ENCODE measurements at regions not wholly inside any gene's neighbourhood (a gene's known extent, or its start where the extent isn't known, plus 50 kb on each side); places are given as distances from the start of the nearest gene placed in this dataset.

GRCh38 chrX:42565739-42566138 is 212.2 kb downstream of the PPP1R2C start:
- Mint-ChIP-seq H3K36me3 (no peaks in the 10 kb centered on the region), H3K27ac (no peak overlapping the region), H3K9me3 (no peaks in the 10 kb centered on the region)

GRCh38 chrX:42546800-42547199 is 231.2 kb downstream of the PPP1R2C start:
- Mint-ChIP-seq H3K27ac (no peak overlapping the region), H3K36me3 (no peaks in the 10 kb centered on the region), H3K9me3 (no peaks in the 10 kb centered on the region)
- DNase-seq (ENCODE audit: low spot score in 2 of 2), result no peak
- ATAC-seq, result no peak

More at GRCh38 chrX:42565739-42566138, 212.2 kb downstream of the PPP1R2C start:
- ATAC-seq (no peak), DNase-seq (ENCODE audit: low spot score in 2 of 2) (no peak)

GRCh38 chrX:42544883-42545282 is 233.1 kb downstream of the PPP1R2C start:
- DNase-seq (ENCODE audit: low spot score in 2 of 2) (no peak), ATAC-seq (no peak)
- Mint-ChIP-seq H3K27ac (no peak overlapping the region), H3K9me3 (no peaks in the 10 kb centered on the region), H3K36me3 (no peaks in the 10 kb centered on the region)

GRCh38 chrX:42541554-42541953 is 236.4 kb downstream of the PPP1R2C start:
- DNase-seq (ENCODE audit: low spot score in 2 of 2) (no peak), ATAC-seq (no peak)
- no peaks in the 10 kb centered on the region for H3K36me3 Mint-ChIP-seq

GRCh38 chrX:42540146-42540545 is 237.8 kb downstream of the PPP1R2C start:
- H3K9me3 Mint-ChIP-seq, result no peaks in the 10 kb centered on the region
- H3K36me3 Mint-ChIP-seq, result no peaks in the 10 kb centered on the region
- H3K27ac Mint-ChIP-seq, result no peak overlapping the region
- DNase-seq (ENCODE audit: low spot score in 2 of 2), result no peak
- no peak for ATAC-seq

More at GRCh38 chrX:42541554-42541953, 236.4 kb downstream of the PPP1R2C start:
- Mint-ChIP-seq H3K27ac (no peak overlapping the region), H3K9me3 (no peaks in the 10 kb centered on the region)

GRCh38 chrX:42538405-42538804 is 239.6 kb downstream of the PPP1R2C start:
- no peak overlapping the region for H3K27ac Mint-ChIP-seq
- no peak for DNase-seq (ENCODE audit: low spot score in 2 of 2)
- no peaks in the 10 kb centered on the region for H3K9me3 Mint-ChIP-seq
- no peaks in the 10 kb centered on the region for H3K36me3 Mint-ChIP-seq
- no peak for ATAC-seq

- DNase-seq (ENCODE audit: low spot score in 2 of 2) (no peak), ATAC-seq (no peak)
- Mint-ChIP-seq H3K36me3 (no peaks in the 10 kb centered on the region), H3K9me3 (no peaks in the 10 kb centered on the region), H3K27ac (no peak overlapping the region)
Observed at GRCh38 chrX:42536286-42536685, 241.7 kb downstream of the PPP1R2C start.

- ATAC-seq, result no peak
- H3K36me3 Mint-ChIP-seq, result no peaks in the 10 kb centered on the region
- no peaks in the 10 kb centered on the region for H3K9me3 Mint-ChIP-seq
- no peak for DNase-seq (ENCODE audit: low spot score in 2 of 2)
- H3K27ac Mint-ChIP-seq, result no peak overlapping the region
Observed at GRCh38 chrX:42535233-42535632, 242.7 kb downstream of the PPP1R2C start.

GRCh38 chrX:42533761-42534160 is 244.2 kb downstream of the PPP1R2C start:
- ATAC-seq (no peak), DNase-seq (ENCODE audit: low spot score in 2 of 2) (no peak)
- no peaks in the 10 kb centered on the region for H3K36me3 Mint-ChIP-seq
- no peak overlapping the region for H3K27ac Mint-ChIP-seq
- peaks cover 0 to 4% of the 10 kb centered on the region in 2 donors for H3K9me3 Mint-ChIP-seq

- ATAC-seq, result no peak
- DNase-seq (ENCODE audit: low spot score in 2 of 2), result no peak
Observed at GRCh38 chrX:42531441-42531840, 246.5 kb downstream of the PPP1R2C start.

GRCh38 chrX:42530027-42530426 is 247.9 kb downstream of the PPP1R2C start:
- no peak for DNase-seq (ENCODE audit: low spot score in 2 of 2)
- Mint-ChIP-seq H3K9me3 (peaks cover 0 to 7% of the 10 kb centered on the region in 2 donors), H3K36me3 (no peaks in the 10 kb centered on the region), H3K27ac (no peak overlapping the region)
- ATAC-seq, result no peak

More at GRCh38 chrX:42531441-42531840, 246.5 kb downstream of the PPP1R2C start:
- no peaks in the 10 kb centered on the region for H3K36me3 Mint-ChIP-seq
- H3K9me3 Mint-ChIP-seq, result peaks cover 0 to 7% of the 10 kb centered on the region in 2 donors
- no peak overlapping the region for H3K27ac Mint-ChIP-seq

GRCh38 chrX:42524379-42524778 is 253.6 kb downstream of the PPP1R2C start:
- Mint-ChIP-seq H3K27ac (no peak overlapping the region), H3K9me3 (peaks cover 0 to 7% of the 10 kb centered on the region in 2 donors), H3K36me3 (no peaks in the 10 kb centered on the region)
- ATAC-seq (no peak), DNase-seq (ENCODE audit: low spot score in 2 of 2) (no peak)

- Mint-ChIP-seq H3K27ac (no peak overlapping the region), H3K36me3 (no peaks in the 10 kb centered on the region), H3K9me3 (no peaks in the 10 kb centered on the region)
- ATAC-seq (no peak), DNase-seq (ENCODE audit: low spot score in 2 of 2) (no peak)
Observed at GRCh38 chrX:42519666-42520231, 258.2 kb downstream of the PPP1R2C start.

- H3K36me3 Mint-ChIP-seq, result no peaks in the 10 kb centered on the region
- H3K27ac Mint-ChIP-seq, result no peak overlapping the region
- ATAC-seq (no peak), DNase-seq (ENCODE audit: low spot score in 2 of 2) (no peak)
- H3K9me3 Mint-ChIP-seq, result no peaks in the 10 kb centered on the region
Observed at GRCh38 chrX:42515939-42516338, 262.0 kb downstream of the PPP1R2C start.

- ATAC-seq (no peak), DNase-seq (ENCODE audit: low spot score in 2 of 2) (no peak)
- no peak overlapping the region for H3K27ac Mint-ChIP-seq
- H3K36me3 Mint-ChIP-seq, result peaks cover 20% of the 10 kb centered on the region in 2 donors
- H3K9me3 Mint-ChIP-seq, result peaks cover 14 to 16% of the 10 kb centered on the region in 2 donors
Observed at GRCh38 chrX:42505016-42505415, 272.9 kb downstream of the PPP1R2C start.

GRCh38 chrX:42499620-42500019 is 278.3 kb downstream of the PPP1R2C start:
- no peak for DNase-seq (ENCODE audit: low spot score in 2 of 2)
- no peaks in the 10 kb centered on the region for H3K36me3 Mint-ChIP-seq
- no peaks in the 10 kb centered on the region for H3K9me3 Mint-ChIP-seq
- no peak for ATAC-seq
- H3K27ac Mint-ChIP-seq, result no peak overlapping the region

GRCh38 chrX:42497356-42497755 is 280.6 kb downstream of the PPP1R2C start:
- Mint-ChIP-seq H3K9me3 (no peaks in the 10 kb centered on the region), H3K27ac (no peak overlapping the region), H3K36me3 (no peaks in the 10 kb centered on the region)
- DNase-seq (ENCODE audit: low spot score in 2 of 2) (no peak), ATAC-seq (no peak)

GRCh38 chrX:42496239-42496638 is 281.7 kb downstream of the PPP1R2C start:
- H3K9me3 Mint-ChIP-seq, result no peaks in the 10 kb centered on the region
- DNase-seq (ENCODE audit: low spot score in 2 of 2) (no peak), ATAC-seq (no peak)
- H3K36me3 Mint-ChIP-seq, result no peaks in the 10 kb centered on the region
- H3K27ac Mint-ChIP-seq, result no peak overlapping the region

- no peaks in the 10 kb centered on the region for H3K9me3 Mint-ChIP-seq
- no peaks in the 10 kb centered on the region for H3K36me3 Mint-ChIP-seq
- DNase-seq (ENCODE audit: low spot score in 2 of 2), result no peak
- no peak for ATAC-seq
- no peak overlapping the region for H3K27ac Mint-ChIP-seq
Observed at GRCh38 chrX:42495139-42495538, 282.8 kb downstream of the PPP1R2C start.
